ENCODE measurements at regions not wholly inside any gene's neighbourhood (a gene's known extent, or its start where the extent isn't known, plus 50 kb on each side); places are given as distances from the start of the nearest gene placed in this dataset.

- TF ChIP-seq PBX3 (IDR thresholded peaks at IDR 0.05; ENCODE audit: insufficient replicate concordance, low read depth, low read length) (no peak), BACH1 (IDR thresholded peaks at IDR 0.05; ENCODE audit: borderline replicate concordance) (peak; percentile 33; the same call in 1 of the 2 replicates), TARDBP (IDR thresholded peaks at IDR 0.05; ENCODE audit: borderline replicate concordance) (no peak), RCOR1 (conservative IDR thresholded peaks at IDR 0.05; ENCODE audit: low read depth, low read length) (peak; percentile 81; the same call in 1 of the 2 replicates), ZBTB11 (CRISPR knock-in tag; IDR thresholded peaks at IDR 0.05) (no peak), CBFB (IDR thresholded peaks at IDR 0.05; ENCODE audit: low read depth) (no peak), PAX8 (IDR thresholded peaks at IDR 0.05) (no peak), RFX5 (IDR thresholded peaks at IDR 0.05; ENCODE audit: low read depth, low read length) (no peak), MYB (IDR thresholded peaks at IDR 0.05; ENCODE audit: borderline replicate concordance, low read depth, low read length) (no peak), KAT2A (conservative IDR thresholded peaks at IDR 0.05; ENCODE audit: control insufficient read depth, low read depth, low read length) (no peak), IKZF1 (conservative IDR thresholded peaks at IDR 0.05) (peak; percentile 85), TCF12 (IDR thresholded peaks at IDR 0.05; ENCODE audit: low read depth, low read length) (peak; percentile 86; the same call in 1 of the 2 replicates), KDM1A (IDR thresholded peaks at IDR 0.05; ENCODE audit: borderline replicate concordance) (no peak), ZNF217 (IDR thresholded peaks at IDR 0.05) (peak; percentile 63; the same call in 1 of the 2 replicates), SREBF1 (IDR thresholded peaks at IDR 0.05; ENCODE audit: low read length) (no peak), ASH2L (IDR thresholded peaks at IDR 0.05; ENCODE audit: borderline replicate concordance, low read depth) (no peak), PAX5 (IDR thresholded peaks at IDR 0.05; ENCODE audit: borderline replicate concordance, low read depth, low read length) (peak; percentile 93), CTCF (IDR thresholded peaks at IDR 0.05 in 2 of 3, conservative IDR thresholded peaks at IDR 0.05 in 1 of 3; ENCODE audit: control insufficient read depth in 2 of 3, extremely low read depth in 1 of 3, insufficient read depth in 1 of 3, low read depth in 3 of 3, low read length in 3 of 3) (no peak), YBX1 (IDR thresholded peaks at IDR 0.05) (no peak), ZBTB33 (IDR thresholded peaks at IDR 0.05) (no peak), NR2C1 (IDR thresholded peaks at IDR 0.05) (no peak), NR2F1 (conservative IDR thresholded peaks at IDR 0.05) (peak; percentile 79), SP1 (IDR thresholded peaks at IDR 0.05; ENCODE audit: low read depth, low read length) (no peak), ZBED1 (IDR thresholded peaks at IDR 0.05; ENCODE audit: borderline replicate concordance) (no peak), BCL11A (IDR thresholded peaks at IDR 0.05; ENCODE audit: low read depth, low read length) (peak; percentile 66; the same call in 1 of the 2 replicates), MXI1 (IDR thresholded peaks at IDR 0.05; ENCODE audit: low read depth, low read length) (no peak)
These were observed 69.2 kb upstream of the MFGE8 start (continued) for GRCh38 chr15:88982304-88982945.

Data from GM12878 (cell line).